HL-60 (cell line): ENCODE measurements at regions not wholly inside any gene's neighbourhood (a gene's known extent, or its start where the extent isn't known, plus 50 kb on each side); places are given as distances from the start of the nearest gene placed in this dataset.

Experiments
- GABPA ChIP-seq: IDR thresholded peaks from 2 replicates; pipeline ENCODE4 v1.6.1; 2012; ENCODE audit warnings: low read depth
- TF ChIP-seq, protein P1 (sequence below): IDR thresholded peaks from one replicate; pipeline ENCODE4 v1.5.1; 2011; ENCODE audit warnings: low read length, control low read depth, inconsistent platforms; ENCODE audit not compliant: insufficient read depth
- TF ChIP-seq, protein P2 (sequence below): IDR thresholded peaks from 2 replicates; pipeline ENCODE4 v1.6.1; 2012; ENCODE audit warnings: low read depth; ENCODE audit not compliant: insufficient replicate concordance

GRCh38 chr2:18445433-18446320 lies 114.8 kb downstream of the RDH14 start:
- TF ChIP-seq, protein P1, sequence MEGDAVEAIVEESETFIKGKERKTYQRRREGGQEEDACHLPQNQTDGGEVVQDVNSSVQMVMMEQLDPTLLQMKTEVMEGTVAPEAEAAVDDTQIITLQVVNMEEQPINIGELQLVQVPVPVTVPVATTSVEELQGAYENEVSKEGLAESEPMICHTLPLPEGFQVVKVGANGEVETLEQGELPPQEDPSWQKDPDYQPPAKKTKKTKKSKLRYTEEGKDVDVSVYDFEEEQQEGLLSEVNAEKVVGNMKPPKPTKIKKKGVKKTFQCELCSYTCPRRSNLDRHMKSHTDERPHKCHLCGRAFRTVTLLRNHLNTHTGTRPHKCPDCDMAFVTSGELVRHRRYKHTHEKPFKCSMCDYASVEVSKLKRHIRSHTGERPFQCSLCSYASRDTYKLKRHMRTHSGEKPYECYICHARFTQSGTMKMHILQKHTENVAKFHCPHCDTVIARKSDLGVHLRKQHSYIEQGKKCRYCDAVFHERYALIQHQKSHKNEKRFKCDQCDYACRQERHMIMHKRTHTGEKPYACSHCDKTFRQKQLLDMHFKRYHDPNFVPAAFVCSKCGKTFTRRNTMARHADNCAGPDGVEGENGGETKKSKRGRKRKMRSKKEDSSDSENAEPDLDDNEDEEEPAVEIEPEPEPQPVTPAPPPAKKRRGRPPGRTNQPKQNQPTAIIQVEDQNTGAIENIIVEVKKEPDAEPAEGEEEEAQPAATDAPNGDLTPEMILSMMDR: no peak
- TF ChIP-seq, protein P2, sequence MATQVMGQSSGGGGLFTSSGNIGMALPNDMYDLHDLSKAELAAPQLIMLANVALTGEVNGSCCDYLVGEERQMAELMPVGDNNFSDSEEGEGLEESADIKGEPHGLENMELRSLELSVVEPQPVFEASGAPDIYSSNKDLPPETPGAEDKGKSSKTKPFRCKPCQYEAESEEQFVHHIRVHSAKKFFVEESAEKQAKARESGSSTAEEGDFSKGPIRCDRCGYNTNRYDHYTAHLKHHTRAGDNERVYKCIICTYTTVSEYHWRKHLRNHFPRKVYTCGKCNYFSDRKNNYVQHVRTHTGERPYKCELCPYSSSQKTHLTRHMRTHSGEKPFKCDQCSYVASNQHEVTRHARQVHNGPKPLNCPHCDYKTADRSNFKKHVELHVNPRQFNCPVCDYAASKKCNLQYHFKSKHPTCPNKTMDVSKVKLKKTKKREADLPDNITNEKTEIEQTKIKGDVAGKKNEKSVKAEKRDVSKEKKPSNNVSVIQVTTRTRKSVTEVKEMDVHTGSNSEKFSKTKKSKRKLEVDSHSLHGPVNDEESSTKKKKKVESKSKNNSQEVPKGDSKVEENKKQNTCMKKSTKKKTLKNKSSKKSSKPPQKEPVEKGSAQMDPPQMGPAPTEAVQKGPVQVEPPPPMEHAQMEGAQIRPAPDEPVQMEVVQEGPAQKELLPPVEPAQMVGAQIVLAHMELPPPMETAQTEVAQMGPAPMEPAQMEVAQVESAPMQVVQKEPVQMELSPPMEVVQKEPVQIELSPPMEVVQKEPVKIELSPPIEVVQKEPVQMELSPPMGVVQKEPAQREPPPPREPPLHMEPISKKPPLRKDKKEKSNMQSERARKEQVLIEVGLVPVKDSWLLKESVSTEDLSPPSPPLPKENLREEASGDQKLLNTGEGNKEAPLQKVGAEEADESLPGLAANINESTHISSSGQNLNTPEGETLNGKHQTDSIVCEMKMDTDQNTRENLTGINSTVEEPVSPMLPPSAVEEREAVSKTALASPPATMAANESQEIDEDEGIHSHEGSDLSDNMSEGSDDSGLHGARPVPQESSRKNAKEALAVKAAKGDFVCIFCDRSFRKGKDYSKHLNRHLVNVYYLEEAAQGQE: no peak
- TF ChIP-seq GABPA: no peak
